SK-N-SH treated with all-trans-retinoic acid at 6 μM for 48 hours (cell line): ENCODE measurements at regions not wholly inside any gene's neighbourhood (a gene's known extent, or its start where the extent isn't known, plus 50 kb on each side); places are given as distances from the start of the nearest gene placed in this dataset.

Experiments used
- ARNTL ChIP-seq: fragments of 450-650 bp; formaldehyde crosslinking; IDR thresholded peaks from 2 replicates; pipeline ENCODE4 v1.5.0; 2020; ENCODE audit warnings: low read depth, mild to moderate bottlenecking, moderate library complexity, borderline replicate concordance
- ESRRG ChIP-seq: fragments of 250-450 bp; sonication (Bioruptor Pico); IDR thresholded peaks from 2 replicates; pipeline ENCODE4 v1.6.1; 2021; ENCODE audit warnings: mild to moderate bottlenecking
- ZFP3 ChIP-seq: fragments of 250-450 bp; sonication (Bioruptor Pico); IDR thresholded peaks from 2 replicates; pipeline ENCODE4 v1.5.0; 2020; ENCODE audit warnings: mild to moderate bottlenecking, moderate library complexity
- ZFP30 ChIP-seq: fragments of 450-650 bp; formaldehyde crosslinking; IDR thresholded peaks from 2 replicates; pipeline ENCODE4 v1.5.0; 2022; ENCODE audit warnings: mild to moderate bottlenecking, moderate library complexity
- ZNF565 ChIP-seq: fragments of 450-650 bp; formaldehyde crosslinking; conservative IDR thresholded peaks from 2 replicates; pipeline ENCODE4 v1.5.0; 2020; ENCODE audit warnings: low read depth, mild to moderate bottlenecking, moderate library complexity
- ZNF8 ChIP-seq: fragments of 450-650 bp; formaldehyde crosslinking; IDR thresholded peaks from 2 replicates; pipeline ENCODE4 v1.5.0; 2020; ENCODE audit warnings: mild to moderate bottlenecking, moderate library complexity
- TF ChIP-seq, protein P1 (sequence below): fragments of 250-450 bp; sonication (Bioruptor Pico); IDR thresholded peaks from 2 replicates; pipeline ENCODE4 v1.8.0; 2020; ENCODE audit warnings: mild to moderate bottlenecking, moderate library complexity, borderline replicate concordance
- TF ChIP-seq, protein P2 (sequence below): fragments of 250-450 bp; sonication (Bioruptor Pico); IDR thresholded peaks from 2 replicates; pipeline ENCODE4 v1.5.1; 2020; ENCODE audit warnings: low read depth, mild to moderate bottlenecking, moderate library complexity
- TF ChIP-seq, protein P3 (sequence below): fragments of 250-450 bp; sonication (Bioruptor Pico); IDR thresholded peaks from 2 replicates; pipeline ENCODE4 v1.5.1; 2021; ENCODE audit warnings: mild to moderate bottlenecking, moderate library complexity
- TF ChIP-seq, protein P4 (sequence below): fragments of 250-450 bp; sonication (Bioruptor Pico); IDR thresholded peaks from 2 replicates; pipeline ENCODE4 v1.5.0; 2020; ENCODE audit warnings: mild to moderate bottlenecking, moderate library complexity

DNA sequence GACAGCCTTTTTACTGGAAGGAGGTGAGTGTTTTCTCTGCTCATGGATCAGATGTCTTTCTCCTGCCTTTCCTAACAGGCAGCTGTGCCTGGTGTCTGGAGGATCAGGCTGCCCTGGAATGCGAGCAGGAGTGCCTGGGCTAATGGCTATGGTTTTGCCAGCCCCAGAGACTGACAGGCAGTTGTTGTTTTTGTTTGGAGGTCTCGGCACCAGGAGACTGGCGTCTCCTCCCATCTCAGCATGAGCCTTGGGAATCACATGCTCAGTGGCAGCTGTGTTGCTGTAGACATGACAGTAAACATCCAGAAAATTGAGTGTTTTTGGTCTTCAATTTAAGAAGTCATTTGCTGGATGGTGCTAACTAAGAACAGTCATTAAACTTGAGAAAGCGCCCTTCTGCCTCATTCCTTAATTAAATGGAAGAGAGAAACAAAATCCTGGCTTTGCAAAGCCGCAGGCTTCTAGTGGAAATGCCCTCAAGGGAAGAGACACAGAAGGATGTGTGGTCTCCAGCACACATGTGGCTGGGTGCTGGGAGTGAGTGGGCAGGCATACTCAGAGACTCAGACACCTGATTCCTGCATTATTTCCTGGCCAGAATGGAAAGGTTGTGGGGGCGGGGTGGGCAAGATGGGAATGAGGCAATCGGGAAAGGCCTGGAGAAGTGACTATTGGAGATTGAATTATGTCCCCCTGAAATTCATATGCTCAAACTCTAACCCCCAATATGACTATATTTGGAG lies 97.0 kb upstream of the NMNAT3 start:
- TF ChIP-seq, protein P1, sequence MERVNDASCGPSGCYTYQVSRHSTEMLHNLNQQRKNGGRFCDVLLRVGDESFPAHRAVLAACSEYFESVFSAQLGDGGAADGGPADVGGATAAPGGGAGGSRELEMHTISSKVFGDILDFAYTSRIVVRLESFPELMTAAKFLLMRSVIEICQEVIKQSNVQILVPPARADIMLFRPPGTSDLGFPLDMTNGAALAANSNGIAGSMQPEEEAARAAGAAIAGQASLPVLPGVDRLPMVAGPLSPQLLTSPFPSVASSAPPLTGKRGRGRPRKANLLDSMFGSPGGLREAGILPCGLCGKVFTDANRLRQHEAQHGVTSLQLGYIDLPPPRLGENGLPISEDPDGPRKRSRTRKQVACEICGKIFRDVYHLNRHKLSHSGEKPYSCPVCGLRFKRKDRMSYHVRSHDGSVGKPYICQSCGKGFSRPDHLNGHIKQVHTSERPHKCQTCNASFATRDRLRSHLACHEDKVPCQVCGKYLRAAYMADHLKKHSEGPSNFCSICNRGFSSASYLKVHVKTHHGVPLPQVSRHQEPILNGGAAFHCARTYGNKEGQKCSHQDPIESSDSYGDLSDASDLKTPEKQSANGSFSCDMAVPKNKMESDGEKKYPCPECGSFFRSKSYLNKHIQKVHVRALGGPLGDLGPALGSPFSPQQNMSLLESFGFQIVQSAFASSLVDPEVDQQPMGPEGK (CRISPR knock-in tag): no peak
- TF ChIP-seq ZFP30 (CRISPR knock-in tag) (no peak), ESRRG (CRISPR knock-in tag) (no peak), ZFP3 (CRISPR knock-in tag) (no peak), ZNF565 (CRISPR knock-in tag) (no peak), ZNF8 (no peak), ARNTL (CRISPR knock-in tag) (no peak)
- TF ChIP-seq, protein P2, sequence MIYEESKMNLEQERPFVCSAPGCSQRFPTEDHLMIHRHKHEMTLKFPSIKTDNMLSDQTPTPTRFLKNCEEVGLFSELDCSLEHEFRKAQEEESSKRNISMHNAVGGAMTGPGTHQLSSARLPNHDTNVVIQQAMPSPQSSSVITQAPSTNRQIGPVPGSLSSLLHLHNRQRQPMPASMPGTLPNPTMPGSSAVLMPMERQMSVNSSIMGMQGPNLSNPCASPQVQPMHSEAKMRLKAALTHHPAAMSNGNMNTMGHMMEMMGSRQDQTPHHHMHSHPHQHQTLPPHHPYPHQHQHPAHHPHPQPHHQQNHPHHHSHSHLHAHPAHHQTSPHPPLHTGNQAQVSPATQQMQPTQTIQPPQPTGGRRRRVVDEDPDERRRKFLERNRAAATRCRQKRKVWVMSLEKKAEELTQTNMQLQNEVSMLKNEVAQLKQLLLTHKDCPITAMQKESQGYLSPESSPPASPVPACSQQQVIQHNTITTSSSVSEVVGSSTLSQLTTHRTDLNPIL (CRISPR knock-in tag): no peak
- TF ChIP-seq, protein P3, sequence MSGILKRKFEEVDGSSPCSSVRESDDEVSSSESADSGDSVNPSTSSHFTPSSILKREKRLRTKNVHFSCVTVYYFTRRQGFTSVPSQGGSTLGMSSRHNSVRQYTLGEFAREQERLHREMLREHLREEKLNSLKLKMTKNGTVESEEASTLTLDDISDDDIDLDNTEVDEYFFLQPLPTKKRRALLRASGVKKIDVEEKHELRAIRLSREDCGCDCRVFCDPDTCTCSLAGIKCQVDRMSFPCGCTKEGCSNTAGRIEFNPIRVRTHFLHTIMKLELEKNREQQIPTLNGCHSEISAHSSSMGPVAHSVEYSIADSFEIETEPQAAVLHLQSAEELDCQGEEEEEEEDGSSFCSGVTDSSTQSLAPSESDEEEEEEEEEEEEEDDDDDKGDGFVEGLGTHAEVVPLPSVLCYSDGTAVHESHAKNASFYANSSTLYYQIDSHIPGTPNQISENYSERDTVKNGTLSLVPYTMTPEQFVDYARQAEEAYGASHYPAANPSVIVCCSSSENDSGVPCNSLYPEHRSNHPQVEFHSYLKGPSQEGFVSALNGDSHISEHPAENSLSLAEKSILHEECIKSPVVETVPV (CRISPR knock-in tag): no peak
- TF ChIP-seq, protein P4, sequence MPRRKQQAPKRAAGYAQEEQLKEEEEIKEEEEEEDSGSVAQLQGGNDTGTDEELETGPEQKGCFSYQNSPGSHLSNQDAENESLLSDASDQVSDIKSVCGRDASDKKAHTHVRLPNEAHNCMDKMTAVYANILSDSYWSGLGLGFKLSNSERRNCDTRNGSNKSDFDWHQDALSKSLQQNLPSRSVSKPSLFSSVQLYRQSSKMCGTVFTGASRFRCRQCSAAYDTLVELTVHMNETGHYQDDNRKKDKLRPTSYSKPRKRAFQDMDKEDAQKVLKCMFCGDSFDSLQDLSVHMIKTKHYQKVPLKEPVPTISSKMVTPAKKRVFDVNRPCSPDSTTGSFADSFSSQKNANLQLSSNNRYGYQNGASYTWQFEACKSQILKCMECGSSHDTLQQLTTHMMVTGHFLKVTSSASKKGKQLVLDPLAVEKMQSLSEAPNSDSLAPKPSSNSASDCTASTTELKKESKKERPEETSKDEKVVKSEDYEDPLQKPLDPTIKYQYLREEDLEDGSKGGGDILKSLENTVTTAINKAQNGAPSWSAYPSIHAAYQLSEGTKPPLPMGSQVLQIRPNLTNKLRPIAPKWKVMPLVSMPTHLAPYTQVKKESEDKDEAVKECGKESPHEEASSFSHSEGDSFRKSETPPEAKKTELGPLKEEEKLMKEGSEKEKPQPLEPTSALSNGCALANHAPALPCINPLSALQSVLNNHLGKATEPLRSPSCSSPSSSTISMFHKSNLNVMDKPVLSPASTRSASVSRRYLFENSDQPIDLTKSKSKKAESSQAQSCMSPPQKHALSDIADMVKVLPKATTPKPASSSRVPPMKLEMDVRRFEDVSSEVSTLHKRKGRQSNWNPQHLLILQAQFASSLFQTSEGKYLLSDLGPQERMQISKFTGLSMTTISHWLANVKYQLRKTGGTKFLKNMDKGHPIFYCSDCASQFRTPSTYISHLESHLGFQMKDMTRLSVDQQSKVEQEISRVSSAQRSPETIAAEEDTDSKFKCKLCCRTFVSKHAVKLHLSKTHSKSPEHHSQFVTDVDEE (CRISPR knock-in tag): no peak
